Fibroblast of skin of abdomen (primary cell): ENCODE measurements at regions not wholly inside any gene's neighbourhood (a gene's known extent, or its start where the extent isn't known, plus 50 kb on each side); places are given as distances from the start of the nearest gene placed in this dataset.

ENCODE experiments used
- DNase-seq: peaks from one replicate; pipeline ENCODE4 v3.0.0-alpha.2; 2013

GRCh38 chr6:40907198-40907701 lies 131.8 kb downstream of the UNC5CL start:
- peak; percentile 20 for DNase-seq

DNA sequence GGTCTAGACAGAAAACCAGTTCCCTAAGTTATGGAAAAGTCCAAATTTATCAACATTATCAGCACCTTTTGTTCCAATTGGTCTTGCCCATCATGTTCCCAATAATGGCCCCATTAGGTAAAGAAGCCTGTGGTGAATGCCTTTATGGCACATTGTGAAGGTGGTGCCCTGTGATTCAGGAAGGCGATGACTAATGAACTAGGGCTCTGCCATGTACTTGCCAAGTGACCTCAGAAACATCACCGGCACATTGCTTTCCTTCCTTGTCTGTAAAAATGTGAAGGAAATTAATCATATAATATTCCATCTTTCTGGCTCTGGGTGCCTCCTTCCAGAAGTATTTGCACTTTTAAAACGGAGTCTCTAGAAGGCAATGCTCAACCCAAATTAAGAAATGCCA lies 132.3 kb downstream of the UNC5CL start:
- DNase-seq: no peak

DNA sequence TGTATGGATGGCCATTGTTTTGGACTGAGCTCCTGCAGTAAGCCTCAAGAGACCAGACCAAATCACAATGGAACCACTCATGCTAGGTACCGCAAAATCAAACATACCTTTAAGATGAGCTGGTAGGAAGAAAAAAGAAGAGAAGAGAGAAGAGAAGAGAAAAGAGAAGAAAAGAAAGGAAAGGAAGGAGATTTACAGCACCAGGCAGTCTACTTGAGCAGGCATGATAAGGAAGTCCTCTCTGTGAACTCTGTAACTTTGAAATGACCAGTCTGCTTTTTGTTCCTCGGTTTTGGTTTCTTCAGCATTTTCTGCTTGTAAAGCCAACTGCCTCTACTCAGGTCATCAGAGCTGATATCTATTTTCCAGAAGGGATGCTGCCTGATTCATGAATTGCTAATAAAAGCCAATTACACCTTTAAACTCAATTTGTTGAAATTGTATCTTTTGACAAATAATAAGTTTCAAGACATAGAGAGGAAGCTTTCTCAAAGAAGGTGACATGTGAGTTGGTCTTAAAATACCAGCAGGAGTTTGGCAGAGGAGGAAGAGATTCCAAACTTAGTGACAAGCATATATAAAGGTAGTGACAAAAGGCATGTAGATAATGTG lies 134.3 kb downstream of the UNC5CL start:
- DNase-seq: no peak

DNA sequence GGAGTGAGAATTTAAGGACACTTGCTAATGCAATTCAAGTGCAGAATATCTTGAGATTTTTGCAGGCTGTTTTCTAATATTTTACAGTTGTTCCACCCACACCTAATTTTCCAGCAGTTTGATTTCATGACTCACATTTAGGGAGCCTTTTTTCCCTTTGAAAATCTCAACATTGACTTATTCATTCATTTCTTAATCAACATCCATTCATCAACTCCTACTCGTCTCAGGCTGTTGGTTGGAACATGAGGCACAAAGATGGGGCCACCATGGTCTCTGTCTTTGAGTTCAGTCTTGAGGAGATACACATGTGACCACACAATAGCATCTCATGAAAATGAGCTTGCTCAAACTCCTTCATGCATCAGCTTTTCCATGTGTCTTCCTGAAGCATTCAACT lies 135.6 kb downstream of the UNC5CL start:
- peak; percentile 44 for DNase-seq

GRCh38 chr6:40901322-40902055 lies 137.5 kb downstream of the UNC5CL start:
- DNase-seq: no peak

- no peak for DNase-seq
These were observed 138.2 kb downstream of the UNC5CL start for GRCh38 chr6:40900791-40901190.

DNA sequence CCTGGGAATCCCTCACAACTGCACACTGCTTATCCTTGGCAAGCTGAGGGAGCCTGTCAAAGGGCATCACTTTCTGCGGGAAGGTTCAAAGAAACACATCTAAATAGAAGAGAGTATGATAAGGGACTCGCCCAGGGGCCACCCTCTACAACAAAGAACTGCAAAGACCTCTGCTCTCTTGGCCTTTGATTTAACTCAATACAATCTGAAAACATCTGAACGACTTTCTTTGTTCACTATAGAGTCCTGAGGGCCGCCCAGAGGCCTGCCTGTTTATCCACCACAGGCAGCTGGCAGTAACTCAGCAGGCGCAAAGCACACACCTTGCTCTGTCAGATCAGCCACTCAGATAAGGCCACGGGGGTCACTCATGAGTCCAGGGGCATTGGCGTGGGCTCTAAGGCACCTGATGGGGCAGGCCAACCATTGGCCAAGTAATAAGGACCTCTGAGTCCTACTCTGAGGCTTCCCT lies 139.3 kb downstream of the UNC5CL start:
- DNase-seq: no peak

DNA sequence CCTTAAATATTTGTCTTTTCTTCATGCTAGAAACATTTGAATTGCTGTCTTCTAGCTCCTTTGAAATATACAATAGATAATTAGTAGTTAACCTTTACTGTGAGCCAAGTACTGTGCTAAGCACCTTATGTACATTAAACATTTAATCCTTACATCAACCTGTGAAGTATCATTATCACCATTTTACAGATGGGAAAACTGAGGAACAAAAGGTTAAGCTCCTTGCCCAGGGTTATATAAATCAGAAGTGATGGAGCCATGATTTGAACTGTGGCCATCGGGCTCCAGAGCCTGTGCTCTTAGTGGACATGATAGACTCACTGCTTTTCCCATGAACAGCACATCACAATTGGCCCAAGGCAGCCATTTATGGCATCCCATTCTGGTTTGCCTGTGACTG lies 140.9 kb downstream of the UNC5CL start:
- no peak for DNase-seq

DNA sequence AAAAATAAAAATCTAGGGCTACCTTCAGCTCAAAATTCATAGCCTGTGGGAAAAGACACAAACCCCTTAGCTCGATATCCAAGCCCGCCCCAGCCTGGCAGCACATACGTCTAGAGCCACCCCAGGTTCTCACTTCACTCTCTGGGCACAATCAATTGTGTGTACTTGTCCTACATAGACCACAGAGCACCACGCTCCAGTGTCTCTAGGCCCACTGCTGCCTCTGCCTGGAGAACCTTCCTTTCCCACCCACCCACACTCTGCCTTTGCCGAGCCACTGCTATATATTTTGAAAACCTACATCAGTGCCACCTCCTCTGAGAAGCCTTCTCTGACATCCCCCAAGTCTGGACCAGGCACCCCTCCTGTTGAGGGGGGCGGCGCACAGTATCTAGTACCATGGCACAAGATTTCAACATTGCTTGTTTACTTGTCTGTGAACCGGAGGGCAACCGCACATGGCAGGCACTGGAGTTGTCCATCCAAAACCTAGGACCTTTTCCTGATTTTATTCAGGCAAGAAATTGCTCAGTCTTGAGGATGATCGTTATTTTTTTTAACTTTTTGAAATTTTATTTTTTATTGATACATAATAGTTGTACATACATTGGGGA lies 141.5 kb downstream of the UNC5CL start:
- DNase-seq: no peak

GRCh38 chr6:40896696-40897095 lies 142.3 kb downstream of the UNC5CL start:
- DNase-seq: no peak

GRCh38 chr6:40894962-40895799 lies 143.8 kb downstream of the UNC5CL start:
- DNase-seq: peak; percentile 74

DNA sequence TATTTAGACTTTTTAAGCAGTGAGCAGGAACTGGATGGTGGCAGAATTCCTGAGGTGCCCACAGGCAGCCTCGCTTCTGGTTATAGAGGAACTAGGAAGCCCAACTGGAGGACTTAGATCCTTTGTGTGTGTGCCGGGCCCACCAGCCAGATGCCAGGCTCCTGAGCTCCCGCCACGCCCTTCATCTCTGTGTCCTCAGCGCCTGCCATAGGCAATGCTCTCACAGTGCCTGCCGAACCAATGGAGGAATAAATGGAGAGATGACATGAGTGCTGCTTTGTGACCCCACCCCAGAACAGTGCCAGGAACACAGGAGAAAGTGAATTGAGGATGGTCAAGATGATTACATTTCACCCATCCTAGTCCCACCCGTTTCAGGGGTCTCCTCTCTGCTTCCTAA lies 146.0 kb downstream of the UNC5CL start:
- no peak for DNase-seq

GRCh38 chr6:40892223-40892622 lies 146.8 kb downstream of the UNC5CL start:
- DNase-seq: no peak

GRCh38 chr6:40891686-40892085 lies 147.3 kb downstream of the UNC5CL start:
- no peak for DNase-seq

DNA sequence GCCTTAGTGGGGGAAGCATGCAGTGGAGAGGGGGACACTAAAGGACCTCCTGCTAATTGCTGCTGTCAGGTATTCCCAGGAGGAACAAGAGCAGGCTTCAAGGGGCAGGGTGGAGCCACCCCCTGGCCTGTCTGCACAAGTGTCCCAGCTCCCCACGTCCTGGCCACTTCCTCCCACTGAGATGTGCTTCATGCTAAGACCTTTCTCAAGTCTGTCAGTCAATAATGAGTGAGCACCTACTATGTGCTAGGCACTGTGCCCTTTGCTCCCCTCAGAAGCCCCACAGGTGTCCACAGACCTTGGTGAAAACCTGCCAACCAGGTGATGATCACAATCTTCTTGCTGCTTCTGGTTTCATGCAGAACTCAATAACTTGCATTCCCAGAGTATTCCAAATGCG lies 147.9 kb downstream of the UNC5CL start:
- DNase-seq: no peak

GRCh38 chr6:40889137-40889832 lies 149.7 kb downstream of the UNC5CL start:
- no peak for DNase-seq

- no peak for DNase-seq
These were observed 150.5 kb downstream of the UNC5CL start for GRCh38 chr6:40888456-40888990.

GRCh38 chr6:40887792-40888340 lies 151.2 kb downstream of the UNC5CL start:
- DNase-seq: no peak

DNA sequence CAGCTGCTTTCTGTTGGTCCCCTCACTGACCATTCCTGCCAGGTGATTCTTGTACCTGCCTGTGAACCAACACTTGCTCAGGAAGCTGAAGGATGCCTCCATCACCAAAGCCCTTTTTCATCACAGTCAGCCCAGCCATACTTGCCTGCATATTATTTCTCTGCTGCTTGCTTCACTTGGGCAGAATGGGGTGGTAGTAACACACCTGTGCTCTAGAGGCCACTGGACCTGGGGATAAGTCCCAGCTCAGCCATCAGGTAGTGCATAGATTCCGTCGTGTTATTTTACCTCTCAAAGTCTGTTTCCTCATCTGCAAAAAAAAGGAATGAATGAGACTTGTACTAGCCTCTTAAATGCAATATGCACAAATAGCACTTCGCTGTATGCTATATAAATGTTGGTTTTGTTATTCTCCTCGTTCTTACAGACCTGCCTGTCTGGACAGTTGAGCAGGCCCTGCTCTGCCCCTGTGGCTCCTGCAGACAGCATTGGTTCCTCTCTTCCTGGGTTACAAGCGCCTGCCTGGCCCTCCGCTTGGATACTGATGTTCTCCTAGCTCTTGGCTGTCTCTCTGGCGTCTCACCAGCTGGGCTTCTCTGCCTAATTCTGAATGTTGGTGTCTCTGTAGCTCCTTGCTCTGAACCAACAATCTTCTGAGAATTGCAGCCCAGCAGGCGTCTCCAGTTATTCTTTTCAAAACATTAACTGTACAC lies 151.8 kb downstream of the UNC5CL start:
- no peak for DNase-seq

- DNase-seq: no peak
These were observed 153.8 kb downstream of the UNC5CL start for GRCh38 chr6:40885139-40885774.
